ENCODE measurements at regions not wholly inside any gene's neighbourhood (a gene's known extent, or its start where the extent isn't known, plus 50 kb on each side); places are given as distances from the start of the nearest gene placed in this dataset. TPM values are rescaled to one million over a fixed set of nuclear protein-coding genes. Genes with fewer than 3 reads are reported as not detected.

DNA sequence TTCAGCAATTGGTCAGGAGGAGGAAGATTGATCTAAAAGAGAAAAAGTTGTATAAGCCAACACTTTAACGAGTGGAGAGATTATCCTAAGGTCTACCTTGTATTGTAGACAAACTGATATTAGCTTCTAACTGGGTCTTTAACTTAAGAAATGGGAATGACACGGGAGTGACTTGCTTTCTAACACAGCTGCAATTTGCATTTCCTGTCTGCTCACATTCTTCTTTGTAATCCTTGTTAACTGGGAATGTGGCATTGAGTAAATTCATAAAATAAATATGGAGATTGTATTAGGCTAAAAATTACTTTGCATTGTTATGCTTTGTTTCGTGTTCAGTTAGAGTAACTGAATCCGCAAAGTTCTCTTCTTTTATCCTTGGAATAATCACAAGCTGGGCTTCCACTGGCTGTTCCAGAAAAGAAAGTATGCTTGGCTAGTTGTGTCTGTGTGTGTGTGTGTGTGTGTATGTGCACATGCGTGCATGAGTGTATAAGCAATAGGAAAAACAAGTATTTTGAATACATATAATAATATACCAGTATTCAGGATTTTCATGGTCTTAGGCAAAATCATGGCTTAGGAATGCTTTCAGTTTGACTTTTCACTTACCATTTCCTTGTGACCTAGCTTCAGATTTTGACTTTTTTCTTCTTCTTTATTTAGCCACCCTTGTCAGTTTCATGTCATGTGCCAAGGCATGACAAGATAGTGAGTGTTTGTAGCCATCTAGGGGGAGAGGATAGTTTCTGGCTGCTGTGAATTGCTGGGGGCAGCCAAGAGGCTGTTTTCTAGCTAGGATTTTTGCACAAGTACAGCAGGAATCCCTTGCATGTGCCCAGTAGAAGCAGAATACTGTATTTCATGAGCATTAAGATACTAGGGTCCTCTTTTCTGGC lies 54.5 kb upstream of the FZD8 start:
- H3K27me3 ChIP-seq = no peaks in the 10 kb centered on the region
- no peak for DNase-seq (ENCODE audit: low spot score in 2 of 2)
- no peaks in the 10 kb centered on the region for H3K9me3 ChIP-seq
- H3K27ac ChIP-seq = no peak overlapping the region
- TF ChIP-seq, protein P1, sequence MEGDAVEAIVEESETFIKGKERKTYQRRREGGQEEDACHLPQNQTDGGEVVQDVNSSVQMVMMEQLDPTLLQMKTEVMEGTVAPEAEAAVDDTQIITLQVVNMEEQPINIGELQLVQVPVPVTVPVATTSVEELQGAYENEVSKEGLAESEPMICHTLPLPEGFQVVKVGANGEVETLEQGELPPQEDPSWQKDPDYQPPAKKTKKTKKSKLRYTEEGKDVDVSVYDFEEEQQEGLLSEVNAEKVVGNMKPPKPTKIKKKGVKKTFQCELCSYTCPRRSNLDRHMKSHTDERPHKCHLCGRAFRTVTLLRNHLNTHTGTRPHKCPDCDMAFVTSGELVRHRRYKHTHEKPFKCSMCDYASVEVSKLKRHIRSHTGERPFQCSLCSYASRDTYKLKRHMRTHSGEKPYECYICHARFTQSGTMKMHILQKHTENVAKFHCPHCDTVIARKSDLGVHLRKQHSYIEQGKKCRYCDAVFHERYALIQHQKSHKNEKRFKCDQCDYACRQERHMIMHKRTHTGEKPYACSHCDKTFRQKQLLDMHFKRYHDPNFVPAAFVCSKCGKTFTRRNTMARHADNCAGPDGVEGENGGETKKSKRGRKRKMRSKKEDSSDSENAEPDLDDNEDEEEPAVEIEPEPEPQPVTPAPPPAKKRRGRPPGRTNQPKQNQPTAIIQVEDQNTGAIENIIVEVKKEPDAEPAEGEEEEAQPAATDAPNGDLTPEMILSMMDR (IDR thresholded peaks at IDR 0.05) = no peak
- TF ChIP-seq EP300 (IDR thresholded peaks at IDR 0.05) (no peak), POLR2A (IDR thresholded peaks at IDR 0.05) (no peak)
- 46 to 72% methylated on average over 5 of the region's 5 CpGs for WGBS, 2 donors
- H3K4me3 ChIP-seq = no peak overlapping the region
- H3K36me3 ChIP-seq = no peaks in the 10 kb centered on the region
- H3K4me1 ChIP-seq = no peaks in the 10 kb centered on the region

DNA sequence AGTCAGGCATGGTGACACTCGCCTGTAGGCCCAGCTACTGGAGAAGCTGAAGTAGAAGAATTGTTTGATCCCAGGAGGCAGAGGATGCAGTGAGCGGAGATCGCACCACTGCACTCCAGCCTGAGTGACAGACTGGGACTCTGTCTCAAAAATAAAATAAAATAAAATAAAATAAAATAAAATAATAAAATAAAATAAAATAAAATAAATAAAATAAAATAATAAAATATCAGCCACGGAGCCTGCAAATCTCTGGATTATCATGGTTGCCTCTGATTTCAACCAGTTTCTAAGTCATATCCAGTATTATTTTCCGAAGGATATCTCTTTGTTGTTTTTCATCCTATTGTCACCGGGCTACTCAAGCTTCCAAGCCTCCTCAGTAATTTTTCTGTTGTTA lies 51.7 kb upstream of the FZD8 start:
- no peaks in the 10 kb centered on the region for H3K4me1 ChIP-seq
- H3K9me3 ChIP-seq = no peaks in the 10 kb centered on the region
- no peaks in the 10 kb centered on the region for H3K36me3 ChIP-seq
- TF ChIP-seq EP300 (IDR thresholded peaks at IDR 0.05) = no peak
- TF ChIP-seq POLR2A (IDR thresholded peaks at IDR 0.05) = no peak
- TF ChIP-seq, protein P1 (IDR thresholded peaks at IDR 0.05) = no peak
- no peak overlapping the region for H3K27ac ChIP-seq
- H3K27me3 ChIP-seq = no peaks in the 10 kb centered on the region
- no peak for DNase-seq (ENCODE audit: low spot score in 2 of 2)
- 94 to 95% methylated on average over 6 of the region's 6 CpGs for WGBS, 2 donors
- no peak overlapping the region for H3K4me3 ChIP-seq

Small RNA genes lying in the stretch of these regions (small RNA-seq; reads per million reads assigned to genes)
- not detected for gene RF00019
- gene RF00561 = not detected
